ENCODE measurements at regions not wholly inside any gene's neighbourhood (a gene's known extent, or its start where the extent isn't known, plus 50 kb on each side); places are given as distances from the start of the nearest gene placed in this dataset.

GRCh38 chr20:58026361-58026760 lies 202.1 kb downstream of the ANKRD60 start:
- TF ChIP-seq CTCF (conservative IDR thresholded peaks at IDR 0.05 in 1 of 2, IDR thresholded peaks at IDR 0.05 in 1 of 2; ENCODE audit: extremely low read depth in 1 of 2, insufficient read depth in 1 of 2, low read depth in 1 of 2, low read length in 2 of 2) (no peak), EZH2 (IDR thresholded peaks at IDR 0.05; ENCODE audit: borderline replicate concordance, low read length) (no peak)
